ENCODE measurements at regions not wholly inside any gene's neighbourhood (a gene's known extent, or its start where the extent isn't known, plus 50 kb on each side); places are given as distances from the start of the nearest gene placed in this dataset.

DNA sequence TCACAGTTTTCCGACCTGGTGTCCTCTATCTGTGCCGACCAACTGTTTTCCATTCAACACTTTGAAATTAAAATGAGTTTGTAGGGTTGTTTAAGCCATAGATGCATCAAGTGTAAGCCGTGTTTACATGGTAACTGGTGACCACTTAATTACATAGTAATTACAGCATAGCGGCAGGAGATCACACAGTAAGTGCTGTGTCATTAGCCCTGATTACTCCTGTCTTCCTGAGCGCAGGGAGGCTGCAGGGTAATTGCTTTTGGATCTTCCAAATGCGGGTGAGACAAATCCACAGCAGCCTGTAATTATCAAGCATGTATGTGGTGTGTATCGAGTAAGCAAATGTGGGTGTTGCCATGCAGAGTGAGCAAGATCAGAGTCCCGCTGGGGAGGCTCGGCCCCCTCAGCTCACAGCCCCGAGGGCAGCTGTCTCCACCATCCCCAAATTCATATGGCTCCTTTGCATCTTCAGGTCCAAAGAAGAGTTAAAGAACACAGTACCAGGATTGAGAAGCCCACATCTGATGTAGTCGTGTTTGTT, 71.5 kb upstream of the HDAC4 start:
- TF ChIP-seq EP300 (IDR thresholded peaks at IDR 0.05) (no peak), POLR2AphosphoS5 (IDR thresholded peaks at IDR 0.05) (no peak), POLR2A (IDR thresholded peaks at IDR 0.05) (no peak)
- TF ChIP-seq, protein P1, sequence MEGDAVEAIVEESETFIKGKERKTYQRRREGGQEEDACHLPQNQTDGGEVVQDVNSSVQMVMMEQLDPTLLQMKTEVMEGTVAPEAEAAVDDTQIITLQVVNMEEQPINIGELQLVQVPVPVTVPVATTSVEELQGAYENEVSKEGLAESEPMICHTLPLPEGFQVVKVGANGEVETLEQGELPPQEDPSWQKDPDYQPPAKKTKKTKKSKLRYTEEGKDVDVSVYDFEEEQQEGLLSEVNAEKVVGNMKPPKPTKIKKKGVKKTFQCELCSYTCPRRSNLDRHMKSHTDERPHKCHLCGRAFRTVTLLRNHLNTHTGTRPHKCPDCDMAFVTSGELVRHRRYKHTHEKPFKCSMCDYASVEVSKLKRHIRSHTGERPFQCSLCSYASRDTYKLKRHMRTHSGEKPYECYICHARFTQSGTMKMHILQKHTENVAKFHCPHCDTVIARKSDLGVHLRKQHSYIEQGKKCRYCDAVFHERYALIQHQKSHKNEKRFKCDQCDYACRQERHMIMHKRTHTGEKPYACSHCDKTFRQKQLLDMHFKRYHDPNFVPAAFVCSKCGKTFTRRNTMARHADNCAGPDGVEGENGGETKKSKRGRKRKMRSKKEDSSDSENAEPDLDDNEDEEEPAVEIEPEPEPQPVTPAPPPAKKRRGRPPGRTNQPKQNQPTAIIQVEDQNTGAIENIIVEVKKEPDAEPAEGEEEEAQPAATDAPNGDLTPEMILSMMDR (IDR thresholded peaks at IDR 0.05), result no peak

Measured in suprapubic skin (tissue), 4 donors.